ENCODE measurements at regions not wholly inside any gene's neighbourhood (a gene's known extent, or its start where the extent isn't known, plus 50 kb on each side); places are given as distances from the start of the nearest gene placed in this dataset.

- H3K4me2 ChIP-seq (ENCODE audit: insufficient read depth in 1 of 2, low read depth in 2 of 2, low read length in 2 of 2): peak overlapping the region; percentile 65 to 68
- no peak for FAIRE-seq
- CTCF ChIA-PET (ENCODE audit: partially characterized antibody): interaction anchor here (0.8 to 6.3 kb wide), 9 partner anchors 9 to 455 kb away, joined by 3 to 81 read pairs (median 5); no protein-coding TSS in a partner anchor
Measured at GRCh38 chr7:155381852-155382801, 75.8 kb upstream of the EN2 start.

More at GRCh38 chr7:155381852-155382801, 75.8 kb upstream of the EN2 start:
- TF ChIP-seq RNF2 (IDR thresholded peaks at IDR 0.05; ENCODE audit: borderline replicate concordance, low read depth, low read length, missing control alignments, poor library complexity, severe bottlenecking) (peak; percentile 90), BACH1 (IDR thresholded peaks at IDR 0.05; ENCODE audit: low read length) (peak; percentile 34; the same call in 1 of the 2 replicates), ASH2L (IDR thresholded peaks at IDR 0.05; ENCODE audit: low read length) (no peak), NRF1 (IDR thresholded peaks at IDR 0.05; ENCODE audit: low read depth, low read length) (no peak), EZH2 (IDR thresholded peaks at IDR 0.05; ENCODE audit: low read depth, low read length, severe bottlenecking) (peak; percentile 91), SUZ12 (IDR thresholded peaks at IDR 0.05; ENCODE audit: low read length) (peak; percentile 66; the same call in 1 of the 2 replicates)
- no peak overlapping the region for H3K14ac ChIP-seq (ENCODE audit: insufficient read length)
- 10% methylated on average over 70 of the region's 75 CpGs; no CpG with 5 or more reads in 1 of the 2 experiments for WGBS, 2 experiments (ENCODE audit: extremely low coverage in 1 of 2, insufficient coverage in 1 of 2, insufficient read length in 1 of 2, insufficient replicate concordance in 2 of 2, low coverage in 1 of 2, low lambda C conversion rate in 2 of 2, missing lambda C conversion rate in 1 of 2)
- no peak overlapping the region for H2AK5ac ChIP-seq (ENCODE audit: low read depth, low read length)
- H3K23ac ChIP-seq (ENCODE audit: insufficient read length): no peak overlapping the region
- peak overlapping the region in 3 of 4 experiments; percentile 26 to 45 (median 34); a peak in 4 of 8 replicates for H3K4me3 ChIP-seq (ENCODE audit: extremely low read depth in 1 of 4, insufficient read depth in 2 of 4, low read depth in 3 of 4, low read length in 4 of 4)
- POLR2A ChIA-PET (ENCODE audit: partially characterized antibody): no interaction called here
- H2BK15ac ChIP-seq (ENCODE audit: low read length): peak overlapping the region; percentile 95; the same call in 1 of the 2 replicates
- no peak overlapping the region for H4K5ac ChIP-seq (ENCODE audit: insufficient read length, low read depth, low read length)
- peak overlapping the region; percentile 80; the same call in 1 of the 2 replicates for H2BK12ac ChIP-seq (ENCODE audit: low read depth, low read length)
- H3K9me3 ChIP-seq (ENCODE audit: insufficient read depth in 2 of 2, low read depth in 1 of 2, low read length in 1 of 2): no peaks in the 10 kb centered on the region
- no peaks in the 10 kb centered on the region for H3K79me2 ChIP-seq (ENCODE audit: control insufficient read depth in 1 of 2, insufficient read depth in 2 of 2, low read length in 2 of 2)
- peaks cover 21 to 27% of the 10 kb centered on the region in 2 experiments for H4K20me1 ChIP-seq (replicated peaks in 1 of 2; ENCODE audit: control insufficient read depth in 1 of 2, insufficient read depth in 2 of 2, low read length in 2 of 2)
- H2BK120ac ChIP-seq (replicated peaks; ENCODE audit: low read depth, low read length): no peak overlapping the region
- peaks cover 75 to 90% (median 84%) of the 10 kb centered on the region in 4 experiments for H3K27me3 ChIP-seq (replicated peaks in 1 of 4; ENCODE audit: control insufficient read depth in 3 of 4, extremely low read depth in 1 of 4, insufficient read depth in 3 of 4, low read length in 3 of 4)
- H4K91ac ChIP-seq (replicated peaks; ENCODE audit: insufficient read length, low read length): no peak overlapping the region
- peaks cover 3% of the 10 kb centered on the region for H3K23me2 ChIP-seq (ENCODE audit: low read depth, low read length)
- H2BK20ac ChIP-seq (ENCODE audit: low read length): peak overlapping the region; percentile 72; the same call in 1 of the 2 replicates
- no peaks in the 10 kb centered on the region for H3K79me1 ChIP-seq (ENCODE audit: low read depth, low read length)
- H3K36me3 ChIP-seq (ENCODE audit: control insufficient read depth in 2 of 4, insufficient read depth in 4 of 4, low read length in 3 of 4): no peaks in the 10 kb centered on the region; a peak in 1 of 8 replicates
- H3K27ac ChIP-seq (ENCODE audit: low read depth, low read length): no peak overlapping the region
- no peak overlapping the region for H3K9ac ChIP-seq (replicated peaks in 1 of 4; ENCODE audit: extremely low read depth in 1 of 4, low read depth in 3 of 4, low read length in 3 of 4)
- H3K4me1 ChIP-seq (replicated peaks in 1 of 4; ENCODE audit: control insufficient read depth in 3 of 4, insufficient read depth in 4 of 4, low read length in 3 of 4): peaks cover 0 to 16% (median 9%) of the 10 kb centered on the region in 4 experiments; a peak in 5 of 7 replicates
- H2AFZ ChIP-seq (ENCODE audit: low read length): no peak overlapping the region
- H4K8ac ChIP-seq (ENCODE audit: extremely low read depth, insufficient read depth, low read length): no peak overlapping the region; the same call in 1 of the 2 replicates
- H3K18ac ChIP-seq (ENCODE audit: extremely low read depth, low read length): no peak overlapping the region; the same call in 1 of the 2 replicates
- H3K56ac ChIP-seq (replicated peaks; ENCODE audit: insufficient read length, low read depth, low read length): no peak overlapping the region
- peak in 1 of 2 experiments; percentile 56 for DNase-seq (ENCODE audit: low read depth in 1 of 2, low spot score in 2 of 2)
- peak overlapping the region; percentile 69 for H3K4ac ChIP-seq (replicated peaks; ENCODE audit: insufficient read length, low read depth, low read length)
- no peak overlapping the region for H2BK5ac ChIP-seq (ENCODE audit: low read depth, low read length)
